ENCODE measurements at regions not wholly inside any gene's neighbourhood (a gene's known extent, or its start where the extent isn't known, plus 50 kb on each side); places are given as distances from the start of the nearest gene placed in this dataset.

- ChIA-PET CTCF (no interaction called here), POLR2A (ENCODE audit: unreplicated experiment) (no interaction called here)
- Histone ChIP-seq H3K56ac (ENCODE audit: extremely low read depth, insufficient read depth, low read length) (peak overlapping the region; percentile 55; the same call in 1 of the 2 replicates), H2AK9ac (replicated peaks; ENCODE audit: low read depth, low read length, poor library complexity) (peak overlapping the region; percentile 97), H4K20me1 (ENCODE audit: insufficient read depth, low read length) (peaks cover 32% of the 10 kb centered on the region), H3K4me3 (ENCODE audit: insufficient read depth, low read depth, low read length) (peak overlapping the region; percentile 47), H2BK120ac (ENCODE audit: low read depth, low read length) (peak overlapping the region; percentile 32; the same call in 1 of the 2 replicates), H3K18ac (ENCODE audit: low read depth, low read length) (no peak overlapping the region), H3K9me3 (ENCODE audit: control insufficient read depth, insufficient read depth, low read length) (no peaks in the 10 kb centered on the region), H2AFZ (replicated peaks; ENCODE audit: low read length, poor library complexity) (peak overlapping the region; percentile 73), H2BK5ac (ENCODE audit: low read depth, low read length, poor library complexity, severe bottlenecking) (peak overlapping the region; percentile 35), H4K5ac (ENCODE audit: low read depth, low read length) (no peak overlapping the region), H2BK20ac (ENCODE audit: low read depth, low read length) (no peak overlapping the region), H3K27ac (ENCODE audit: insufficient read depth, low read length) (peak overlapping the region; percentile 2; the same call in 1 of the 2 replicates), H3K4me2 (ENCODE audit: low read depth, low read length) (peak overlapping the region; percentile 85), H3K14ac (replicated peaks; ENCODE audit: low read depth, low read length) (no peak overlapping the region), H3K36me3 (ENCODE audit: control insufficient read depth, insufficient read depth, low read length) (no peaks in the 10 kb centered on the region), H3K79me1 (ENCODE audit: low read depth in 1 of 2, low read length in 2 of 2) (peaks cover 0 to 52% of the 10 kb centered on the region in 2 experiments; a peak in 3 of 4 replicates), H3K4me1 (ENCODE audit: control insufficient read depth, insufficient read depth, low read length) (peaks cover 33% of the 10 kb centered on the region), H2BK15ac (ENCODE audit: low read depth, low read length) (no peak overlapping the region), H2AK5ac (ENCODE audit: low read depth, low read length) (peak overlapping the region; percentile 27; the same call in 1 of the 2 replicates), H3K9ac (ENCODE audit: low read depth, low read length) (peak overlapping the region; percentile 13; the same call in 1 of the 2 replicates), H3K4ac (ENCODE audit: low read depth, low read length) (0 out of 2 replicates have a peak overlapping the region, but pooled peaks have one; percentile 37), H3K23ac (ENCODE audit: low read depth, low read length) (peak overlapping the region; percentile 52; the same call in 1 of the 2 replicates), H4K91ac (ENCODE audit: insufficient read depth, low read depth, low read length) (0 out of 2 replicates have a peak overlapping the region, but pooled peaks have one; percentile 32), H4K8ac (ENCODE audit: low read depth in 2 of 2, low read length in 2 of 2) (no peak overlapping the region; a peak in 1 of 4 replicates), H3K9me1 (ENCODE audit: insufficient read depth, low read length) (0 out of 2 replicates have a peak, but pooled peaks cover 3% of the 10 kb centered on the region), H3K27me3 (ENCODE audit: control insufficient read depth, insufficient read depth, low read length) (no peaks in the 10 kb centered on the region)
- intact Hi-C loops (cut with micrococcal nuclease) = loop anchor here (5.0 kb wide), 1 partner anchor 52 kb away; no protein-coding TSS in a partner anchor
- TF ChIP-seq MXI1 (IDR thresholded peaks at IDR 0.05; ENCODE audit: borderline replicate concordance, low read depth, low read length) = no peak
- TF ChIP-seq MAZ (IDR thresholded peaks at IDR 0.05; ENCODE audit: borderline replicate concordance, low read depth, low read length) = no peak
- TF ChIP-seq NFE2L2 (IDR thresholded peaks at IDR 0.05; ENCODE audit: low read depth, low read length) = no peak
- TF ChIP-seq FOS (IDR thresholded peaks at IDR 0.05; ENCODE audit: low read depth, low read length) = no peak
- TF ChIP-seq, protein P1, sequence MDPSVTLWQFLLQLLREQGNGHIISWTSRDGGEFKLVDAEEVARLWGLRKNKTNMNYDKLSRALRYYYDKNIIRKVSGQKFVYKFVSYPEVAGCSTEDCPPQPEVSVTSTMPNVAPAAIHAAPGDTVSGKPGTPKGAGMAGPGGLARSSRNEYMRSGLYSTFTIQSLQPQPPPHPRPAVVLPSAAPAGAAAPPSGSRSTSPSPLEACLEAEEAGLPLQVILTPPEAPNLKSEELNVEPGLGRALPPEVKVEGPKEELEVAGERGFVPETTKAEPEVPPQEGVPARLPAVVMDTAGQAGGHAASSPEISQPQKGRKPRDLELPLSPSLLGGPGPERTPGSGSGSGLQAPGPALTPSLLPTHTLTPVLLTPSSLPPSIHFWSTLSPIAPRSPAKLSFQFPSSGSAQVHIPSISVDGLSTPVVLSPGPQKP (IDR thresholded peaks at IDR 0.05; ENCODE audit: borderline replicate concordance, low read depth, low read length) = no peak
- TF ChIP-seq, protein P2, sequence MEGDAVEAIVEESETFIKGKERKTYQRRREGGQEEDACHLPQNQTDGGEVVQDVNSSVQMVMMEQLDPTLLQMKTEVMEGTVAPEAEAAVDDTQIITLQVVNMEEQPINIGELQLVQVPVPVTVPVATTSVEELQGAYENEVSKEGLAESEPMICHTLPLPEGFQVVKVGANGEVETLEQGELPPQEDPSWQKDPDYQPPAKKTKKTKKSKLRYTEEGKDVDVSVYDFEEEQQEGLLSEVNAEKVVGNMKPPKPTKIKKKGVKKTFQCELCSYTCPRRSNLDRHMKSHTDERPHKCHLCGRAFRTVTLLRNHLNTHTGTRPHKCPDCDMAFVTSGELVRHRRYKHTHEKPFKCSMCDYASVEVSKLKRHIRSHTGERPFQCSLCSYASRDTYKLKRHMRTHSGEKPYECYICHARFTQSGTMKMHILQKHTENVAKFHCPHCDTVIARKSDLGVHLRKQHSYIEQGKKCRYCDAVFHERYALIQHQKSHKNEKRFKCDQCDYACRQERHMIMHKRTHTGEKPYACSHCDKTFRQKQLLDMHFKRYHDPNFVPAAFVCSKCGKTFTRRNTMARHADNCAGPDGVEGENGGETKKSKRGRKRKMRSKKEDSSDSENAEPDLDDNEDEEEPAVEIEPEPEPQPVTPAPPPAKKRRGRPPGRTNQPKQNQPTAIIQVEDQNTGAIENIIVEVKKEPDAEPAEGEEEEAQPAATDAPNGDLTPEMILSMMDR (conservative IDR thresholded peaks at IDR 0.05; ENCODE audit: low read depth, low read length) = no peak
- dilution Hi-C loops (cut with HindIII; ENCODE audit: low sequenced_read_pairs, unreplicated experiment) = no loop called here
- DNase-seq = no peak
- in situ Hi-C loops (cut with MboI; ENCODE audit: low sequenced_read_pairs) = no loop called here
- ATAC-seq (ENCODE audit: low read depth) = no peak
- 8% methylated on average over 24 of the region's 38 CpGs; no CpG with 5 or more reads in 1 of the 2 experiments for WGBS, 2 experiments (ENCODE audit: extremely low coverage in 2 of 2, insufficient read length in 1 of 2)
- BruUV-seq (replicated peaks) = no TSS peak
These were observed 57.8 kb upstream of the CIBAR2 start for GRCh38 chr16:85170066-85170491.

All from IMR-90 (cell line).